Cardiac muscle cell (in vitro differentiated cells and primary cell): ENCODE measurements at regions not wholly inside any gene's neighbourhood (a gene's known extent, or its start where the extent isn't known, plus 50 kb on each side); places are given as distances from the start of the nearest gene placed in this dataset.
A peak's percentile ranks its signal among the peaks of the same experiment; 100 is the strongest.

Experiments used
- DNase-seq, 2 donors: peaks; one replicate each; pipeline versions ENCODE4 v3.0.0 to v3.0.0-alpha.2; 2010 to 2017; ENCODE audit warnings: low read depth in 1 of 2, low spot score in 1 of 2
- H3K27ac ChIP-seq: fragments of 200-600 bp; sonication (generic); 2 replicates; pipeline ENCODE4 v1.5.1; 2016
- H3K27me3 ChIP-seq: fragments of 200-600 bp; sonication (generic); 2 replicates; pipeline ENCODE4 v1.6.0; 2016; ENCODE audit warnings: control low read depth
- H3K36me3 ChIP-seq: fragments of 200-600 bp; sonication (generic); 2 replicates; pipeline ENCODE4 v1.5.1; 2016; ENCODE audit warnings: control low read depth
- H3K4me1 ChIP-seq: fragments of 200-600 bp; sonication (generic); 2 replicates; pipeline ENCODE4 v1.8.1; 2017; ENCODE audit warnings: low read depth, mild to moderate bottlenecking, mixed run types
- H3K4me3 ChIP-seq: fragments of 200-600 bp; sonication (generic); 2 replicates; pipeline ENCODE4 v1.5.1; 2016; ENCODE audit warnings: mild to moderate bottlenecking
- H3K9me3 ChIP-seq: fragments of 200-600 bp; sonication (generic); 2 replicates; pipeline ENCODE4 v1.5.1; 2017; ENCODE audit warnings: low read depth, mild to moderate bottlenecking, control low read depth
- TF ChIP-seq, protein P1 (sequence below): IDR thresholded peaks from 2 replicates; pipeline ENCODE4 v1.5.1; 2012; ENCODE audit warnings: low read depth, mild to moderate bottlenecking, low read length

DNA sequence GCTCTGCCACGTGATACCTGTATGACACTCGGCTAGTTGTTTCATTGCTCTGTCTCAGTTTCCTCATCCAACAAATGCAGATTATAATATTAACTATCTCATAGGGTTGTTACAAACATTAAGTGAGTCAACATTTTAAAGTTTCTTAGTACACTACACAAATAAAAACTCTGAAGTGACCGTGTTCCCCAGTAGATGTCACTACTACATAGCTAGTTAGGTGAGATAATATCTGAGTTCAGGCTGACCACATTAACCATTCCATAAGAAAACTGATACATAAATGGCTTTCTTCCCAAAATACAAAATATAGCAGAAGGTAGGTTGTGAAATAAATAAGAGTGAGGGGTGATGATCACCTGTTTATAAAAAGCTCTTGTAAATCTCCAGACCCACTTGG, 214.1 kb downstream of the NUF2 start:
- Histone ChIP-seq H3K27me3 (no peaks in the 10 kb centered on the region), H3K4me1 (no peaks in the 10 kb centered on the region), H3K36me3 (no peaks in the 10 kb centered on the region), H3K27ac (no peak overlapping the region), H3K4me3 (no peak overlapping the region), H3K9me3 (no peaks in the 10 kb centered on the region)
- TF ChIP-seq, protein P1, sequence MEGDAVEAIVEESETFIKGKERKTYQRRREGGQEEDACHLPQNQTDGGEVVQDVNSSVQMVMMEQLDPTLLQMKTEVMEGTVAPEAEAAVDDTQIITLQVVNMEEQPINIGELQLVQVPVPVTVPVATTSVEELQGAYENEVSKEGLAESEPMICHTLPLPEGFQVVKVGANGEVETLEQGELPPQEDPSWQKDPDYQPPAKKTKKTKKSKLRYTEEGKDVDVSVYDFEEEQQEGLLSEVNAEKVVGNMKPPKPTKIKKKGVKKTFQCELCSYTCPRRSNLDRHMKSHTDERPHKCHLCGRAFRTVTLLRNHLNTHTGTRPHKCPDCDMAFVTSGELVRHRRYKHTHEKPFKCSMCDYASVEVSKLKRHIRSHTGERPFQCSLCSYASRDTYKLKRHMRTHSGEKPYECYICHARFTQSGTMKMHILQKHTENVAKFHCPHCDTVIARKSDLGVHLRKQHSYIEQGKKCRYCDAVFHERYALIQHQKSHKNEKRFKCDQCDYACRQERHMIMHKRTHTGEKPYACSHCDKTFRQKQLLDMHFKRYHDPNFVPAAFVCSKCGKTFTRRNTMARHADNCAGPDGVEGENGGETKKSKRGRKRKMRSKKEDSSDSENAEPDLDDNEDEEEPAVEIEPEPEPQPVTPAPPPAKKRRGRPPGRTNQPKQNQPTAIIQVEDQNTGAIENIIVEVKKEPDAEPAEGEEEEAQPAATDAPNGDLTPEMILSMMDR: peak; percentile 35
- peak; percentile 31 to 52 for DNase-seq

DNA sequence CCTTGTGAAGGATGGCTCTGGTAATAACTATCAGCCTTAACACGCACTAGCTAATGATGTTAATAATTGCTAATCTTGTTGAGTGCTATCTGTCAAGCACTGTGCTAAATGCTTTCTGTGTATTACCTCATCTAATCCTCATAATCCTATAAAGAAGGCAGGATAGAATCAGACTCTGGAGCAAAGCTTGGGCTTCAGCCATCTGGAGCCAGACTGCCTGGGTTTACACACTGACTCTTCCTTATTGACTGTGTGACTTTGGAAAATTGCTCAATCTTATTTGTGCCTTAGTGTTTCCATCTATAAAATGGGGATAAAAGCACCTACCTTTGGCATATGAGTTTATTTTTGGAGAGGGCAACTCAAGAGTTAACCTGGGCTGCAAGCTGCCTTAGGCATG, 216.1 kb downstream of the NUF2 start:
- Histone ChIP-seq H3K9me3 (no peaks in the 10 kb centered on the region), H3K4me1 (no peaks in the 10 kb centered on the region), H3K36me3 (no peaks in the 10 kb centered on the region), H3K4me3 (no peak overlapping the region), H3K27me3 (no peaks in the 10 kb centered on the region), H3K27ac (no peak overlapping the region)
- no peak for DNase-seq
- TF ChIP-seq, protein P1: no peak

DNA sequence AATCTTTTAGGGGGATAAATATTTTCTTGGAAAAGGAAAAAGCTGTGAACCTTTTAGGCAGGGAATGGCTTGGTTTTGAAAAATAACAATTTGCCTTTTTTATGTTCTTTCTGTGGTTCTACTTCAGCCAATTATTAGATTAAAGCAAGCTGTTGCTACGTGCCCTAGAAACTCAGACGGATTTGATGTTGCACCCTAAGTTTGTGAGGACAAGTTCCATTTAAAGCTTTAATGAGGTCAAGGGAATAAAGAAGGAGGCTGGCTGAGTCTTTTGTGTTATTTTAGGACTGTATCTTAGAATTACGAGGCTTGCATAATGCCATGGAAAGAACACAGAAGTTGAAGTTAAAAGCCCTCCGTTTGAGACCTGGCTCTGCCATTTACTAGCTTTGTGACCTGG, 216.9 kb downstream of the NUF2 start:
- TF ChIP-seq, protein P1: no peak
- H3K9me3 ChIP-seq: no peaks in the 10 kb centered on the region
- H3K27me3 ChIP-seq: no peaks in the 10 kb centered on the region
- no peak overlapping the region for H3K27ac ChIP-seq
- no peak for DNase-seq
- no peak overlapping the region for H3K4me3 ChIP-seq
- H3K4me1 ChIP-seq: no peaks in the 10 kb centered on the region
- no peaks in the 10 kb centered on the region for H3K36me3 ChIP-seq

DNA sequence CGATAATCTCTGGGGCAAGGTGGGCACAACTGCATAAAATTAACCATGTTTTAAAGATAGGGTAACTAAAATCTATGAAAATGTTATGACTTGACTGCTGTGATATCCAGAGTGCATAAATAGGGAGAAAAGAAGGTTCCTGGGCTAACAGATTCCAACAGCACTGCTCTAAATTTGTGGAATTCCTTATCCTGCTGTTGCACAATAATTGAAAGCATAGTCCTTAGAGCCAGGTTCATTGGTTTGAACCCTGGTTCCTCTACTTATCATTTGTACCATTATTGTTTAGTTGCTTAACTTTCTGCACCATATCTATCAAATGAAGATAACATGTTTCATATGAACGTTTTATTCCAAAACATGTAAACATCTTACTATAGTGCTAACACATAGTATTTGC, 219.0 kb downstream of the NUF2 start:
- Histone ChIP-seq H3K27ac (no peak overlapping the region), H3K4me3 (no peak overlapping the region), H3K36me3 (no peaks in the 10 kb centered on the region), H3K27me3 (no peaks in the 10 kb centered on the region), H3K4me1 (no peaks in the 10 kb centered on the region), H3K9me3 (no peaks in the 10 kb centered on the region)
- no peak for DNase-seq
- TF ChIP-seq, protein P1: no peak

DNA sequence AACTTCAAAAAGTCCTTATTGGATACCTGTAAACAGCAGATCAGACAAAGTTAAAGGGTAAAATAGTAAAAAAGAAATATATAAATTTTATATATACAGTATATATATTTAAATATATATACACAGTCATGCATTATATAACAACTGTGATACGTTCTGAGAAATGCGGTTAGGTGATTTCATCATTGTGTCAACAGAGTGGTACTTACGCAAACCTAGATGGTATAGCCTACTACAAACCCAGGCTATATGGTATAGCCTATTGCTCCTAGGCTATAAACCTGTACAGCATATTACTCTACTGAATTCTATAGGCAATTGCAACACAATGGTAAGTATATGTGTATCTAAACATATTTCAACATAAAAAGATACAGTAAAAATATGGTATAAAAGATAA, 222.7 kb downstream of the NUF2 start:
- Histone ChIP-seq H3K4me3 (no peak overlapping the region), H3K27me3 (no peaks in the 10 kb centered on the region), H3K4me1 (no peaks in the 10 kb centered on the region), H3K36me3 (no peaks in the 10 kb centered on the region), H3K27ac (no peak overlapping the region), H3K9me3 (no peaks in the 10 kb centered on the region)
- TF ChIP-seq, protein P1: no peak
- no peak for DNase-seq

DNA sequence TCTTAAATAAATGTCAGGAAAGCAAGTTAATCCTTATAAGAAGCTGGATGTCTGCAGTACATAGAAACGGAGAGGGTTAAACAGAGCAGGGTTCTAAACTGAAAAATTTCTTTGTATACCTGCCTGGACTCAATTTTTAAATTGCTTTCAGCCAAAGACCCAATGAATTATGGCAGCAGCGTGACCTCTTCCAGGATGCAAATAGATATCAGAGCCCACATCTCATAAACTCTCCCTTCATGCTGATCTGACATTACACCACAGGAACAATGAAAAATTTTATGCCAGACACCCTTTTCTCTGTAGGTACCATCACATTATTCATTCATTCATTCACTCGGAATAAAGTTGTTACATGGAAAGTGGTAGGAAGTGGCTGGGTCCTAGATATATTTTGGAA, 236.4 kb downstream of the NUF2 start:
- no peaks in the 10 kb centered on the region for H3K27me3 ChIP-seq
- no peak overlapping the region for H3K27ac ChIP-seq
- H3K36me3 ChIP-seq: no peaks in the 10 kb centered on the region
- no peak for DNase-seq
- H3K4me1 ChIP-seq: no peaks in the 10 kb centered on the region
- TF ChIP-seq, protein P1: no peak
- no peaks in the 10 kb centered on the region for H3K9me3 ChIP-seq
- H3K4me3 ChIP-seq: no peak overlapping the region
